ENCODE measurements at regions not wholly inside any gene's neighbourhood (a gene's known extent, or its start where the extent isn't known, plus 50 kb on each side); places are given as distances from the start of the nearest gene placed in this dataset.

GRCh38 chr12:127469331-127469730 lies 797.6 kb upstream of the TMEM132C start:
- H3K9me2 ChIP-seq (ENCODE audit: insufficient read depth): no peaks in the 10 kb centered on the region
- DNase-seq (ENCODE audit: low spot score) (no peak), ATAC-seq (no peak)
- Mint-ChIP-seq H3K27me3 (ENCODE audit: insufficient read depth, low read depth, poor library complexity) (peaks cover 5% of the 10 kb centered on the region), H3K27ac (no peak overlapping the region), H3K4me1 (no peaks in the 10 kb centered on the region), H3K36me3 (ENCODE audit: low read depth) (peaks cover 29% of the 10 kb centered on the region; the same call in 2 of the 3 replicates), H3K4me3 (no peak overlapping the region), H3K9me3 (peaks cover 93% of the 10 kb centered on the region)
- no peaks in the 10 kb centered on the region for H4K20me1 ChIP-seq (replicated peaks; ENCODE audit: insufficient read depth)
- H3K4me2 ChIP-seq: no peak overlapping the region
- H3K4me1 ChIP-seq (ENCODE audit: insufficient read depth): no peaks in the 10 kb centered on the region
- no peaks in the 10 kb centered on the region for H3K36me3 ChIP-seq (ENCODE audit: insufficient read depth)
- no peak overlapping the region for H3K4me3 ChIP-seq
- no peaks in the 10 kb centered on the region for H3K27me3 ChIP-seq (ENCODE audit: insufficient read depth)
- no peak overlapping the region for H2AFZ ChIP-seq
- H3K79me2 ChIP-seq (replicated peaks; ENCODE audit: insufficient read depth): no peaks in the 10 kb centered on the region
- no peaks in the 10 kb centered on the region for H3F3A ChIP-seq (replicated peaks; ENCODE audit: low read depth)
- H3K27ac ChIP-seq (ENCODE audit: low read depth): no peak overlapping the region
- TF ChIP-seq ZNF114 (CRISPR knock-in tag; IDR thresholded peaks at IDR 0.05): no peak
- TF ChIP-seq CTCF (conservative IDR thresholded peaks at IDR 0.05; ENCODE audit: low read depth in 2 of 2): no peak
- TF ChIP-seq ETS1 (IDR thresholded peaks at IDR 0.05): no peak
- TF ChIP-seq EZH2 (IDR thresholded peaks at IDR 0.05; ENCODE audit: low read depth, unreplicated experiment): no peak
- no peak for TF ChIP-seq CREB1 (CRISPR knock-in tag; IDR thresholded peaks at IDR 0.05; ENCODE audit: low read depth)
- TF ChIP-seq STAT1 (IDR thresholded peaks at IDR 0.05; ENCODE audit: unreplicated experiment): no peak
- TF ChIP-seq ZNF331 (CRISPR knock-in tag; IDR thresholded peaks at IDR 0.05; ENCODE audit: low read depth): no peak

GRCh38 chr12:127473766-127474165 lies 793.2 kb upstream of the TMEM132C start:
- H3K9me2 ChIP-seq (ENCODE audit: insufficient read depth): no peaks in the 10 kb centered on the region
- H3K4me2 ChIP-seq: no peak overlapping the region
- H3K79me2 ChIP-seq (replicated peaks; ENCODE audit: insufficient read depth): no peaks in the 10 kb centered on the region
- H3K4me1 Mint-ChIP-seq: no peaks in the 10 kb centered on the region
- H3K27ac ChIP-seq (ENCODE audit: low read depth): no peak overlapping the region
- H3K36me3 Mint-ChIP-seq (ENCODE audit: low read depth): peaks cover 23% of the 10 kb centered on the region; the same call in 2 of the 3 replicates
- DNase-seq (ENCODE audit: low spot score) (no peak), ATAC-seq (no peak)
- no peaks in the 10 kb centered on the region for H4K20me1 ChIP-seq (replicated peaks; ENCODE audit: insufficient read depth)
- H3K27ac Mint-ChIP-seq: no peak overlapping the region
- no peak overlapping the region for H3K4me3 ChIP-seq
- H3K36me3 ChIP-seq (ENCODE audit: insufficient read depth): no peaks in the 10 kb centered on the region
- H3F3A ChIP-seq (replicated peaks; ENCODE audit: low read depth): no peaks in the 10 kb centered on the region
- H3K4me3 Mint-ChIP-seq: no peak overlapping the region
- H3K27me3 Mint-ChIP-seq (ENCODE audit: insufficient read depth, low read depth, poor library complexity): peaks cover 5% of the 10 kb centered on the region
- H2AFZ ChIP-seq: no peak overlapping the region
- no peaks in the 10 kb centered on the region for H3K4me1 ChIP-seq (ENCODE audit: insufficient read depth)
- no peaks in the 10 kb centered on the region for H3K27me3 ChIP-seq (ENCODE audit: insufficient read depth)
- H3K9me3 Mint-ChIP-seq: peaks cover 92% of the 10 kb centered on the region
- TF ChIP-seq ZNF462 (CRISPR knock-in tag; IDR thresholded peaks at IDR 0.05) (no peak), EZH2phosphoT487 (IDR thresholded peaks at IDR 0.05; ENCODE audit: unreplicated experiment) (no peak), REST (IDR thresholded peaks at IDR 0.05; ENCODE audit: unreplicated experiment) (no peak)
